NCI-H2171 (cell line): ENCODE measurements at regions not wholly inside any gene's neighbourhood (a gene's known extent, or its start where the extent isn't known, plus 50 kb on each side); places are given as distances from the start of the nearest gene placed in this dataset.
"Not testable (repeated sequence)": the region's sequence is repeated elsewhere in the genome, so short reads cannot be mapped to it uniquely, and the experiment has no call there.

Source experiments
- DNase-seq: peaks from one replicate; lab custom pipeline; 2025; lab: John Stamatoyannopoulos, UW

DNA sequence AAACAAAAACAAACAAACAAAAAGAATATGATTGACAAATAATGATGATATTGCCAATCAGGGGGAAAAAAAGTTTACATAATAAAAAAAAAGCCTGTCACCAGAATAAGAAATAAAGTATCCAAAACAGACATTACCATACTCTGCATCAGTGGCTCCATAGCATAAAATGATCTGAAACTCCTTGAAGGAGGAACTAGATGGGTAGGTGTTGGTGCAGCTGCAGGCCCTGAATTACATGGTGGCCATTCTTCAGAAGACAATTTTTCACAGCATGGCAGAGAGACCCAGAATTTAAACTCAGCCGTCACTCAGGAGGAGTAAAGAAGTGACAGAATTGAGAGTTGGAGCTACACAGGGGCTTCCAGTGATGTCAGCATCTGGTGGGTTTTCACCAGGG lies 60.2 kb downstream of the GLUL start:
- no peak for DNase-seq

GRCh38 chr1:182330303-182330702 lies 61.3 kb downstream of the GLUL start:
- no peak for DNase-seq

DNA sequence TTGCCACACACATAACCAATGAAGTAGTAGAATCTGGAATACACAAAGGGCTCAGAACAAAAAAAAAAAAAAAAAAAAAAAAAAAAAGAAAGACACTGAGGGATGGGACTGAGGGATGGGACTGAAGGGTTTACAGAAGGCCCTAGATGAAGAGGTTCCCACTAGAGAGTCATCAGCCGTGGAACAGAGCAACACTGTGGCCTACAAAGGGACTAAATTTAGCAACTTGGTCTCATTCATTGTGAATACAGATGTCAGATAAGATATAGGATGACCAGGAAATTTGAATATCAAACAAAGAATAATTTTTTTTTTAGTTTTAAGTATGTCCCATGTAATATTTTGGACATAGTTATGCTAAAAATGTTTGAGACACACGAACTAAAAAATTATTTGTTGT lies 62.1 kb downstream of the GLUL start:
- no peak for DNase-seq

DNA sequence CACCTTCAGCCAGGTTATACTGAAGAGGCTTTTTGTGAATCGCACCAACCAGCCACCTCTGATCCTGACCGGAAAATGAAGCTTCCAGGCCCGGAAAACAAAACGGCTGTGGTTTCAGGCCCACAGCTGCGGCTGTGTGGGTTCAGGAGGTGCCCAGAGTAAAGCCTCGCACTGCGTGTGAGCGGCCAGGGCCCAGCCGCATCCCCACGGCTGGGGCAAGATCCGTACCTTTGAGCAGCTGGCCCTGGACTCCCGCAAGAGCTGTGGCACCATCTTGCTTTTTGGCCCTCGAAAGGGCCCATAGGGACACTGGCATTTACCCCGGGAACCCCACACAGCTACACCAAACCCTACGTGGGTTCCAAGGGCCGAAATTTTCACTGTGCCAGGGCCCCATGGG lies 63.0 kb downstream of the GLUL start:
- DNase-seq, result no peak

DNA sequence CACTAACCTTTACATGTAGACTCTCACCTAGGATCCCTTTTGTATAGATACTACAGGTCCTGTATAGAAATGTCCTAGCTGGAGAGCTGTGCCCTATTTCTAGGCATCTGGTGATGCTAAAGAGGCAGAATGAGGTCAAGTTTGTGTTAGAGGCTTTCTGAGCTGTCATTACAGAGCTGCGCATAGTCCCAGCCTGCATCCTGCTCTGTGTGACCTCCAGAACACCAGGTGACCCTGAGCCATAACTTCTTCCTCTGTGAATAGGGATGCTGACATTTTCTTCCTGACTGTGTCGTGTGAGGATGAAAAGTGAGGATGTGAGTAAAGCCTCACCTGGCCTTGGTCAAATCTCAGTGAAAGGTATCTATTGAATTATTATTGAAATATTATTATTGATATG lies 66.3 kb downstream of the GLUL start:
- no peak for DNase-seq

DNA sequence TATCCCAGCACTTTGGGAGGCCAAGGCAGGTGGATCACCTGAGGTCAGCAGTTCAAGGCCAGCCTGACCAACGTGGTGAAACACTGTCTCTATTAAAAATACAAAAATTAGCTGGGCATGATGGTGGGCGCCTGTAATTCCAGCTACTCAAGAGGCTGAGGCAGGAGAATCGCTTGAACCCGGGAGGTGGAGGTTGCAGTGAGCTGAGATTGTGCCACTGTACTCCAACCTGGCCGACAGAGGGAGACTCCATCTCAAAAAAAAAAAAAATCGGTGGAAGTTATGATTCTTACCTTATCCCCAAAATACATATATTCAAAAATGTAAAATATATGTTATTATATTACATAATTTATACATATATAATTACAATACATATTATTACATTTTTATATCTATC lies 70.1 kb downstream of the GLUL start:
- not testable (repeated sequence) for DNase-seq

- DNase-seq, result peak; percentile 69
Observed at GRCh38 chr1:182317611-182318161, 73.9 kb downstream of the GLUL start.

- DNase-seq, result not testable (repeated sequence)
Observed at GRCh38 chr1:182316454-182316853, 75.1 kb downstream of the GLUL start.

DNA sequence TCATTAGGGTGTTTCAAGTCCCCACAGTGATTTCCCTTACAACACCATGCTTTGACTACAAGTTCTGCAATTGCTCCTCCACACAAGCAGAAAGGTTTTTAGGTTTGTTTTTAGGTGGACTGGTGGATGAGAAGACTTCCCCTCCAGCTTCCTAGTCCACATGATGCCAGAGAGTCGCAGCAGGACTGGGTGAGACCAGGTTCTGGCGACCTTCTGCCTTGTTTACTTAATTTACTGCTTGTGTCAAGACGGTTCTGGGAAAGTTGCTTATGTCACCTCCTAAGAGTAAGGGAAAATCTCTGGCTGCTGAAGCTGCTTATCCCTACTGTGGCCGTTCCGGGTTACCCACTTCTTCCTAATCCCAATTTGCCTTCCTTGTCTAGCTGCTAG lies 76.4 kb downstream of the GLUL start:
- no peak for DNase-seq

- no peak for DNase-seq
Observed at GRCh38 chr1:182309631-182310351, 81.8 kb downstream of the GLUL start.

- no peak for DNase-seq
Observed at GRCh38 chr1:182308826-182309225, 82.8 kb downstream of the GLUL start.

- not testable (repeated sequence) for DNase-seq
Observed at GRCh38 chr1:182307486-182307885, 84.1 kb downstream of the GLUL start.

- no peak for DNase-seq
Observed at GRCh38 chr1:182305861-182306260, 85.7 kb downstream of the GLUL start.

GRCh38 chr1:182304627-182305026 lies 87.0 kb downstream of the GLUL start:
- peak; percentile 38 for DNase-seq

- DNase-seq, result no peak
Observed at GRCh38 chr1:182304218-182304617, 87.4 kb downstream of the GLUL start.

- no peak for DNase-seq
Observed at GRCh38 chr1:182303778-182304177, 87.8 kb downstream of the GLUL start.

DNA sequence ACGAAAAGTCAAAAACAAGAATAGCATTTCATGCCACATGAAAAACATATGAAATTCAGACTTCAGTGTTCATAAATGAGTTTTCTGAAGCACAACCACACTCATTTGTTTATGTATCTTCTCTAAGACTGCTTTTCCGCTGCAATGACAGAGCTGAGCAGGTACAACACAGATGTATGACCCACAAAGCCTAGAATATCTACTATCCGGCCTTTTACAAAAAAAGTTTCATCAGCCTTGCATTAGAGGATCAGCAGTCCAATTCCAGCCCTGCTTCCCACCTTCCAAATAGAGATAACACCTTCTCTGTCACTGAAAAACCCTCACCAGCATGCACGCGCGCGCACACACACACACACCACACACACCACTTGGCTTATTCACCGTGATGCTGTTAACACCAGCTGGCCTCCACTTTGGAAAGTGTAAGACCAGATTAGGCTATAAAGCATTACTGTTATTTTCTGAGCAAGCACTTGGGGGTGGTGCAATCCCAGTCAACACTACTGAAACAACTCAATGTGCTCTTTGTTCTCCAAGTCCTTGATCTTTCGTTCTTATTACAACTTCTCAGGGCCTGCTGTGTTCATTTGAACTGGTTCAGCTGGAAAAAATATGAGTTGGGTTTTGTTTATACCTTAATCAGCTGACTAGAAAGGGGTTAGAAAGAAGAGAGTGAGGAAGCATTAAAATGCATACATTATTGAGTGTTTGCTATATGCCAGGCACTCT lies 90.0 kb downstream of the GLUL start:
- DNase-seq, result no peak

- no peak for DNase-seq
Observed at GRCh38 chr1:182301026-182301436, 90.6 kb downstream of the GLUL start.

- DNase-seq, result no peak
Observed at GRCh38 chr1:182299728-182300616, 91.6 kb downstream of the GLUL start.

DNA sequence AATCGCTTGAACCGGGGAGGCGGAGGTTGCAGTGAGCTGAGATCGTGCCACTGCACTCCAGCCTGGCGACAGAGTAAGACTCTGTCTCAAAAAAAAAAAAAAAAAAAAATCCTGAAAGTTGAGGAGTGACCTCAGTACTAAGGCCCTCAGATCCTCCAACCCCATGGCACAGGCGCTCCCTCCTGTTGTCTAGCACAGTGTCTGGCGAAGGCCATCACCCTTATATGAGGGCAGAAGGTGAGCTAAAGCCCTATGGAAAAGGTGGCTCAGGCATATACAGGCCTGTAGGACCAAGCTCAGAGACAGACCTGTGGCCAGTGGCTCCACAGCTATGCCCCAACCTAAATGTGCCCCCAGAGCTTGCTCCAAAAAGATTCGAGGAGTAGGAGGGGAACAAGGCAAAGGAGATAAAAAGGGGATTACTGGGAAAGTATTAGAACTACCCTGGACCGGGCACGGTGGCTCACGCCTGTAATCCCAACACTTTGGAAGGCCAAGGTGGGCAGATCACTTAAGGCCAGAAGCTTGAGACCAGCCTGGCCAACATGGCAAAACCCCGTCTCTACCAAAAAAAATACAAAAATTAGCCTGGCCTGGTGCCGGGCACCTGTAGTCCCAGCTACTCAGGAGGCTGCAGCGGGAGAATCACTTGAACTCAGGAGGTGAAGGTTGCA lies 92.4 kb downstream of the GLUL start:
- DNase-seq, result not testable (repeated sequence)

- DNase-seq, result no peak
Observed at GRCh38 chr1:182297335-182297734, 94.3 kb downstream of the GLUL start.

- DNase-seq, result no peak
Observed at GRCh38 chr1:182295697-182296096, 95.9 kb downstream of the GLUL start.
